Activated CD4-positive, alpha-beta memory T cell treated with anti-CD3 and anti-CD28 coated beads for 36 hours (primary cell): ENCODE measurements at regions not wholly inside any gene's neighbourhood (a gene's known extent, or its start where the extent isn't known, plus 50 kb on each side); places are given as distances from the start of the nearest gene placed in this dataset.
"Not testable (repeated sequence)": the region's sequence is repeated elsewhere in the genome, so short reads cannot be mapped to it uniquely, and the experiment has no call there.

Experiments used
- CTCF ChIA-PET: fragments of 350-600 bp; sonication (Branson Sonifier 250); formaldehyde crosslinking; loops from one replicate; lab custom pipeline; 2021; ENCODE audit warnings: antibody characterized with exemption, inconsistent platforms; lab: Charles Lee
- POLR2A ChIA-PET: fragments of 350-600 bp; sonication (Branson Sonifier 250); formaldehyde crosslinking; loops from one replicate; lab custom pipeline; 2021; ENCODE audit warnings: antibody characterized with exemption; lab: Charles Lee
- DNase-seq: peaks from one replicate; pipeline ENCODE4 v3.0.0-alpha.2; 2020
- H3K27ac Mint-ChIP-seq: one replicate; pipeline ENCODE4 v1.8.0; 2021; ENCODE audit warnings: mixed read lengths
- H3K27me3 Mint-ChIP-seq: one replicate; pipeline ENCODE4 v1.8.0; 2021; ENCODE audit warnings: mixed read lengths
- H3K36me3 Mint-ChIP-seq: one replicate; pipeline ENCODE4 v1.8.0; 2021; ENCODE audit warnings: mixed read lengths
- H3K4me1 Mint-ChIP-seq: one replicate; pipeline ENCODE4 v1.8.0; 2021; ENCODE audit warnings: low read depth, mixed read lengths
- H3K4me3 Mint-ChIP-seq: one replicate; pipeline ENCODE4 v1.8.0; 2021; ENCODE audit warnings: mild to moderate bottlenecking, mixed read lengths
- H3K9me3 Mint-ChIP-seq: one replicate; pipeline ENCODE4 v1.8.0; 2021; ENCODE audit warnings: mixed read lengths
- intact Hi-C: fragments of 100-400 bp; cut with micrococcal nuclease; formaldehyde crosslinking; loops from one replicate; pipeline ENCODE4 v1.15.1; 2023

- Mint-ChIP-seq H3K4me3 (no peak overlapping the region), H3K27ac (no peak overlapping the region), H3K36me3 (no peaks in the 10 kb centered on the region), H3K9me3 (no peaks in the 10 kb centered on the region), H3K4me1 (no peaks in the 10 kb centered on the region), H3K27me3 (no peaks in the 10 kb centered on the region)
- no peak for DNase-seq
- ChIA-PET POLR2A (no interaction called here), CTCF (no interaction called here)
- intact Hi-C loops = no loop called here
Observed at GRCh38 chr4:127448986-127449385, 183.8 kb upstream of the INTU start.

GRCh38 chr4:127449449-127449848 is 183.3 kb upstream of the INTU start:
- intact Hi-C loops = no loop called here
- H3K27ac Mint-ChIP-seq = no peak overlapping the region
- H3K4me3 Mint-ChIP-seq = no peak overlapping the region
- ChIA-PET POLR2A (no interaction called here), CTCF (no interaction called here)
- H3K27me3 Mint-ChIP-seq = no peaks in the 10 kb centered on the region
- H3K4me1 Mint-ChIP-seq = no peaks in the 10 kb centered on the region
- DNase-seq = no peak
- H3K9me3 Mint-ChIP-seq = no peaks in the 10 kb centered on the region
- H3K36me3 Mint-ChIP-seq = no peaks in the 10 kb centered on the region

GRCh38 chr4:127450276-127450675 is 182.5 kb upstream of the INTU start:
- H3K27me3 Mint-ChIP-seq = no peaks in the 10 kb centered on the region
- CTCF ChIA-PET = no interaction called here
- POLR2A ChIA-PET = no interaction called here
- no peak overlapping the region for H3K4me3 Mint-ChIP-seq
- H3K27ac Mint-ChIP-seq = no peak overlapping the region
- no peaks in the 10 kb centered on the region for H3K9me3 Mint-ChIP-seq
- intact Hi-C loops = no loop called here
- DNase-seq = no peak
- H3K4me1 Mint-ChIP-seq = no peaks in the 10 kb centered on the region
- H3K36me3 Mint-ChIP-seq = no peaks in the 10 kb centered on the region

GRCh38 chr4:127463883-127464282 is 168.9 kb upstream of the INTU start:
- DNase-seq = no peak
- Mint-ChIP-seq H3K36me3 (no peaks in the 10 kb centered on the region), H3K27me3 (no peaks in the 10 kb centered on the region), H3K4me1 (no peaks in the 10 kb centered on the region), H3K27ac (no peak overlapping the region), H3K9me3 (peaks cover 7% of the 10 kb centered on the region), H3K4me3 (no peak overlapping the region)
- CTCF ChIA-PET = no interaction called here
- POLR2A ChIA-PET = no interaction called here
- intact Hi-C loops = no loop called here

- H3K9me3 Mint-ChIP-seq = peaks cover 7% of the 10 kb centered on the region
- DNase-seq = no peak
- intact Hi-C loops = no loop called here
- H3K36me3 Mint-ChIP-seq = no peaks in the 10 kb centered on the region
- H3K4me3 Mint-ChIP-seq = no peak overlapping the region
- H3K27ac Mint-ChIP-seq = no peak overlapping the region
- no peaks in the 10 kb centered on the region for H3K4me1 Mint-ChIP-seq
- CTCF ChIA-PET = no interaction called here
- H3K27me3 Mint-ChIP-seq = no peaks in the 10 kb centered on the region
- POLR2A ChIA-PET = no interaction called here
Observed at GRCh38 chr4:127469542-127469941, 163.2 kb upstream of the INTU start.

GRCh38 chr4:127469959-127470809 is 162.6 kb upstream of the INTU start:
- no peaks in the 10 kb centered on the region for H3K27me3 Mint-ChIP-seq
- intact Hi-C loops = no loop called here
- no peak overlapping the region for H3K27ac Mint-ChIP-seq
- DNase-seq = no peak
- peaks cover 7% of the 10 kb centered on the region for H3K9me3 Mint-ChIP-seq
- no peak overlapping the region for H3K4me3 Mint-ChIP-seq
- ChIA-PET POLR2A (no interaction called here), CTCF (no interaction called here)
- H3K4me1 Mint-ChIP-seq = no peaks in the 10 kb centered on the region
- H3K36me3 Mint-ChIP-seq = no peaks in the 10 kb centered on the region

GRCh38 chr4:127478271-127478670 is 154.5 kb upstream of the INTU start:
- H3K4me3 Mint-ChIP-seq, H3K4me1 Mint-ChIP-seq, DNase-seq, intact Hi-C loops, H3K27me3 Mint-ChIP-seq, H3K27ac Mint-ChIP-seq, POLR2A ChIA-PET, H3K9me3 Mint-ChIP-seq, H3K36me3 Mint-ChIP-seq: not testable (repeated sequence)
- CTCF ChIA-PET = interaction anchor here (0.9 kb wide), 1 partner anchor 10 kb away, joined by 3 read pairs; no protein-coding TSS in a partner anchor

- Mint-ChIP-seq H3K4me1 (no peaks in the 10 kb centered on the region), H3K9me3 (peaks cover 2% of the 10 kb centered on the region), H3K4me3 (no peak overlapping the region), H3K27me3 (no peaks in the 10 kb centered on the region), H3K27ac (no peak overlapping the region), H3K36me3 (no peaks in the 10 kb centered on the region)
- no peak for DNase-seq
- POLR2A ChIA-PET = no interaction called here
- CTCF ChIA-PET = interaction anchor here (0.9 kb wide), 1 partner anchor 9 kb away, joined by 3 read pairs; no protein-coding TSS in a partner anchor
- intact Hi-C loops = no loop called here
Observed at GRCh38 chr4:127479031-127479622, 153.6 kb upstream of the INTU start.

GRCh38 chr4:127482049-127482448 is 150.7 kb upstream of the INTU start:
- DNase-seq = no peak
- no peak overlapping the region for H3K4me3 Mint-ChIP-seq
- no peaks in the 10 kb centered on the region for H3K36me3 Mint-ChIP-seq
- ChIA-PET CTCF (no interaction called here), POLR2A (no interaction called here)
- no peaks in the 10 kb centered on the region for H3K9me3 Mint-ChIP-seq
- intact Hi-C loops = no loop called here
- H3K4me1 Mint-ChIP-seq = no peaks in the 10 kb centered on the region
- H3K27me3 Mint-ChIP-seq = no peaks in the 10 kb centered on the region
- no peak overlapping the region for H3K27ac Mint-ChIP-seq

GRCh38 chr4:127484117-127484516 is 148.6 kb upstream of the INTU start:
- Mint-ChIP-seq H3K9me3 (no peaks in the 10 kb centered on the region), H3K4me1 (no peaks in the 10 kb centered on the region), H3K27ac (no peak overlapping the region), H3K4me3 (no peak overlapping the region), H3K27me3 (no peaks in the 10 kb centered on the region), H3K36me3 (no peaks in the 10 kb centered on the region)
- no peak for DNase-seq
- intact Hi-C loops = no loop called here
- POLR2A ChIA-PET = no interaction called here
- CTCF ChIA-PET = no interaction called here

GRCh38 chr4:127486248-127486647 is 146.5 kb upstream of the INTU start:
- Mint-ChIP-seq H3K9me3 (no peaks in the 10 kb centered on the region), H3K4me1 (no peaks in the 10 kb centered on the region), H3K4me3 (no peak overlapping the region), H3K27ac (no peak overlapping the region), H3K27me3 (no peaks in the 10 kb centered on the region), H3K36me3 (no peaks in the 10 kb centered on the region)
- CTCF ChIA-PET = no interaction called here
- POLR2A ChIA-PET = no interaction called here
- DNase-seq = no peak
- intact Hi-C loops = no loop called here

- Mint-ChIP-seq H3K4me1 (no peaks in the 10 kb centered on the region), H3K4me3 (no peak overlapping the region), H3K27me3 (peaks cover 1% of the 10 kb centered on the region), H3K27ac (no peak overlapping the region), H3K9me3 (no peaks in the 10 kb centered on the region), H3K36me3 (no peaks in the 10 kb centered on the region)
- no peak for DNase-seq
- intact Hi-C loops = no loop called here
- ChIA-PET POLR2A (no interaction called here), CTCF (no interaction called here)
Observed at GRCh38 chr4:127491571-127491970, 141.2 kb upstream of the INTU start.

- H3K27ac Mint-ChIP-seq, CTCF ChIA-PET, intact Hi-C loops, H3K36me3 Mint-ChIP-seq, H3K4me3 Mint-ChIP-seq, H3K9me3 Mint-ChIP-seq, POLR2A ChIA-PET, H3K4me1 Mint-ChIP-seq, H3K27me3 Mint-ChIP-seq: not testable (repeated sequence)
- peak; percentile 11 for DNase-seq
Observed at GRCh38 chr4:127496875-127497274, 135.9 kb upstream of the INTU start.
